ENCODE measurements at regions not wholly inside any gene's neighbourhood (a gene's known extent, or its start where the extent isn't known, plus 50 kb on each side); places are given as distances from the start of the nearest gene placed in this dataset.

DNA sequence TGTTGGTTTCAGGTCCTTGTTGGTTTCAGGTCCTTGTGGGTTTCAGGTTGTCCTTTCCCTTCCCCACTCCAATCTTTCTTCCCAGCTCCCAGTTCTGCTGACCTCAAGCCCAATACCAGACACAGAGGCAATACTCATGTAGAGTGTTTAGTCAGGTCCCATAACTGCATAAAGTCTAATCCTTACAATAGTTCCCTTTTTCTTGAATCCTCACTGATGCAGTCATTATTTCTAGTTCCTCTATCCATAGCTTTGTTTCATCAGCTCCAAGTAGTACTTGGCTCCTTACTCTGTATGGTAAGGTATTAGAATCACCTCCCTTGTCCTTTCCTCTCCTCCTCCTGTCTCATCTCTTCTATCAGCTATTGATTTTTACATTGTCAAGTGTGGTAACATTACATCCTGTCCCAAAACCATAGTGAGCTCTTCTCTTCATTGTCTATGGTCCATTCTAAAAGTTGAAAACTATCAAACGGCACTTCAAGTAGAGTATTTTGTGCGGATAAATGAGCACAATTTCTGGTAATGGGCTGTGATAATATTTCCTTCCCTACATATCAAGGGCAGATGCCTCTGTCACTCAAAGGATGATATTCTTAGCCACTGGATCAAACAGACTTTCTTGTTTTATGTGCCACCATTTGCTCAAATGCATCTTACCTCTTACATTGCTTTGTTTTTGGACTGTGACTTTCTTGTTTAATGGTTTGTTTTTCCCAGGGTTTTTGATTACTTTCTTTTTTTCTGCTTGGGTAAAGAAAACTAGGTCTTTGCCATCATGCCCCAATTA is 57.2 kb upstream of the JDP2 start:
- DNase-seq (ENCODE audit: extremely low read depth in 1 of 2, low read depth in 1 of 2), result no peak

DNA sequence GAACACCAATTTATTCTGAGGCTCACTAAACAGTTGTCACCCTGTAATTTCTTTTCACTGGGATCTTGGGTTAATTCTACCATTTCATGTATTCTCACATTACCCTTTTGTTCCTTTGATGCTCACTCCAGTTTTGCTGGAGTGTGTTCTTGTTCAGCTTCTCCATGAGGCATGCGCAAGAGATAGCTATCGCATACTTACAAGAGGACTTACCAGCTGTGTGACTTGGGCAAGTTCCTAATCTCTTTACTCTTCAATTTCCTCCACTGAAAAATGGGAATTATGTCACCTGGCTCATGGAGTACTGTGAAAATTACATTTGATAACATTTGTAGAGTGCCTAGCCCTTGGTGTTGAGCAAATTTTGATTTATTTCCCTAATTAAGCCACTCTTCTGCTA is 56.5 kb upstream of the JDP2 start:
- DNase-seq (ENCODE audit: extremely low read depth in 1 of 2, low read depth in 1 of 2), result no peak

DNA sequence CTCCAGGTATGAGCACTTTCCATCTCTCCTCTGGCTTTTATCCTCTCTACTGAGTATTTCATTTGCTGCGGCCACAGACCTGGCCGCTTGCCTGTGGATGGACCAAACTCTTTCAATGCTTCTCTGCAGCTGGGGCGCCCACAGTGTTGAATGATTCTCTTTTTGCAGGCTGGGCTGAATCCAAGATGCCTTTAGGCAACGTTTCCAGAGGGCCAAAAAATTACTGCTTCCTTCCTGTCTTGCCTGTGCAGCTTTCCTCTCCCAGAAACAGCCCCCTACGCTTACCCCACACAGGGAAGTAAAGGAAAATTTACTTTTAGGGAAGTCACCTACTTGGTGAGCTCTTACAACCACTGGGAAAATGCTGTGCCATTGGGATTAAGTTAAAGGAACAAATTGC is 55.6 kb upstream of the JDP2 start:
- no peak for DNase-seq (ENCODE audit: extremely low read depth in 1 of 2, low read depth in 1 of 2)

DNA sequence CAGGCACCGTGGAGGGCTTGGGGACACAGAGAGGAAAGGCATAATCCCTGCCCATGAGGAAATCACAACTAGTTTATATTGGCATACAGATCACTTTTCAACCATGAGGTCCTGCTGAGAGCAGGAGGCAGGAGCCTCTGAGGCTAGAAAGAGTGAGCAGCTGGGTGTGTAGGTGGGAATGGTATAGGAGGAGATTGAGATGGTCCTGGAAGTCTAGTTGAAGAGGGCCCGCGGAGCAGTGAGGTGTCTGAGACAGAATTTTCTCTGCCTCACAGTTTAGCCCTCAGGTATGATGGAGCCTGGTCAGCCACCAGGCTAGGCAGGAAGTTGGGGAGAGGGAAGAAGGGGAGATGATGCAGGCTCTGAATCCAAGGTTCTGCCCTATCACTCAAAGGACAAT is 54.7 kb upstream of the JDP2 start:
- no peak for DNase-seq (ENCODE audit: extremely low read depth in 1 of 2, low read depth in 1 of 2)

DNA sequence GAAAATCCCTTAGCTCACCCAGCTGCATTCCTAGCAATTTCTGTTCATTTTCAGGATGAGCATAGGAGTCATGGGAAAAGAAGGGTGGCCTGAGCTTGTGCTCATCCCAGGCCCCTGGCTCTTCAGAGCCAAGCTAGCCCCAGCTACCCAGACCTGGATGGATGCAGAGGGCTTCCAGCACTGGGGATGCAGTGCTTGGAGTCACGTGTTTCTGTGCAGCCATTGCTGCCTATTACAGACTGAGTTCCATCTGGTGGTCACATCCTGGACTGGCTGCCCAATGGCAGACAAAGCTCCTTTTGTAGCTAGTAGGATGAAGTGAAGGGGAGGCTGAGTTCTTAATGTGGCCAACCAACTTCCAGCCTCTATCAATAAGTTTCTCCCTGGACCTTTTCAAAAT is 54.2 kb upstream of the JDP2 start:
- DNase-seq (ENCODE audit: extremely low read depth in 1 of 2, low read depth in 1 of 2), result no peak

DNA sequence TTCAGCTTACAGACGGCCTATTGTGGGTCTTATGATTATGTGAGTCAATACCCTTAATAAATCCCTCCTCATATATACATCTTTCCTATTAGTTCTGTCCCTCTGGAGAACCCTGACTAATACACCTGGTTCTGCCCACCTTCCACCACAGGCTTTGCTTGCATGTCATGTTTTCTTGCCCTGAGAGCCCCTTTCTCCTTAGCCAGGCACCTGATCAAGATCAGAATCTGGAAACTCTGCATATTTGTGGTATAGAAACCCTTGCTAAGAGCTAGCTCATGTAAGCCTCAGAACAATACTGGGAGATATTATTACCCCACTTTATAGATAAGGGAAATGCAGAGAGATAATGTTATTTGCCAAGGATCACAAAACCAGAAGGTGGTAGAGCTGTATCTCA is 52.9 kb upstream of the JDP2 start:
- DNase-seq (ENCODE audit: extremely low read depth in 1 of 2, low read depth in 1 of 2), result no peak

DNA sequence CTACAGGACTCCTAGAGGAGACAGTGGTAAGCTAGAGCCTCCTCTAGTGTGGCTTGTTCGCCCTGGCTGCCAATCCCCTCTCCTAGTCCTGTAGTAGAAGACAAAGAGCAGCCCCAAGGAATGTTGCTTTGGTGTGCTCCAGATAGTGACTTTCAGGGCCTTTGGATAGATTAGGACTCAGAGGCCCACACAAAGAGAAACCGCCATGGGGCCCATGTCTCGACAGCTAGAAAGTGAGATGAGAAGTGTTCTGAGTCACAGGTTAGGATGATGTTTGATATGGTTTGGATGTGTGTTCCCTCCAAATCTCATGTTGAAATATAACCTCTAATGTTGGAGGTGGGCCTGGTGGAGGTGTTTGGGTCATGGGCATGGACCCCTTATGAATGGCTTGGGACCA is 51.8 kb upstream of the JDP2 start:
- DNase-seq (ENCODE audit: extremely low read depth in 1 of 2, low read depth in 1 of 2), result peak in 1 of 2 donors; percentile 7
